HFFc6 (cell line): ENCODE measurements at regions not wholly inside any gene's neighbourhood (a gene's known extent, or its start where the extent isn't known, plus 50 kb on each side); places are given as distances from the start of the nearest gene placed in this dataset.

Experiments used
- DNase-seq: peaks from one replicate; pipeline ENCODE4 v3.0.0-alpha.2; 2018
- H3K27ac Mint-ChIP-seq: 2 replicates; pipeline ENCODE4 v1.8.0; 2020; ENCODE audit warnings: mild to moderate bottlenecking, mixed read lengths
- H3K27me3 Mint-ChIP-seq: 2 replicates; pipeline ENCODE4 v1.8.0; 2021; ENCODE audit warnings: mild to moderate bottlenecking, moderate library complexity, mixed read lengths; ENCODE audit not compliant: insufficient read depth
- H3K36me3 Mint-ChIP-seq: 2 replicates; pipeline ENCODE4 v1.8.0; 2021; ENCODE audit warnings: low read depth, mixed read lengths
- H3K4me1 Mint-ChIP-seq: 2 replicates; pipeline ENCODE4 v1.8.0; 2020; ENCODE audit warnings: low read depth, mixed read lengths
- H3K4me3 Mint-ChIP-seq: 2 replicates; pipeline ENCODE4 v1.8.0; 2020; ENCODE audit warnings: mild to moderate bottlenecking, moderate library complexity, mixed read lengths
- H3K9me3 Mint-ChIP-seq: 2 replicates; pipeline ENCODE4 v1.8.0; 2020; ENCODE audit warnings: mild to moderate bottlenecking, mixed read lengths
- CTCF ChIP-seq: fragments of 200-600 bp; sonication (generic); IDR thresholded peaks from 2 replicates; pipeline ENCODE4 v1.5.0; 2021; ENCODE audit warnings: antibody characterized with exemption, mild to moderate bottlenecking

DNA sequence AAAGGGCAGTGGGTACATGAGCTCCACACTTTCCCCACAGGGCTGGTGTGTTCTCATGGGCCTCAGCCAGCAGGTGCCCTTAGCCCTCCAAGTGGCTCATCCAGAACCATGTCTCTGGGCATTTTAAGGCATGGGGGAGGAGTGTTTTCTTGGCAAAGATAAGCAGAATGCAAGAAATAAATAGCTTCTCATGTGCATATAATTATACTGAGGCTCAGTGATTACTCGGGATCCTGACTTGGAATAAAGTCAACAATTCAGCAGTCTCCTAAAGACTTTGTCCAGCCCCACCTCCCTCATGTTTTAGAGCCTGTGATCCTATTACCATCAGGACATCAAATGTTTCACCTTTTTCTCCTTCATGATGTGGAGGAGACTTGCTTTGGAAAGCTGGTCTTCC is 92.7 kb upstream of the COG2 start:
- no peaks in the 10 kb centered on the region; the same call in 1 of the 2 replicates for H3K36me3 Mint-ChIP-seq
- no peak overlapping the region for H3K4me3 Mint-ChIP-seq
- no peaks in the 10 kb centered on the region for H3K4me1 Mint-ChIP-seq
- H3K9me3 Mint-ChIP-seq: peaks cover 42% of the 10 kb centered on the region
- TF ChIP-seq CTCF: no peak
- H3K27ac Mint-ChIP-seq: no peak overlapping the region
- peaks cover 2% of the 10 kb centered on the region; the same call in 1 of the 2 replicates for H3K27me3 Mint-ChIP-seq
- DNase-seq: no peak

DNA sequence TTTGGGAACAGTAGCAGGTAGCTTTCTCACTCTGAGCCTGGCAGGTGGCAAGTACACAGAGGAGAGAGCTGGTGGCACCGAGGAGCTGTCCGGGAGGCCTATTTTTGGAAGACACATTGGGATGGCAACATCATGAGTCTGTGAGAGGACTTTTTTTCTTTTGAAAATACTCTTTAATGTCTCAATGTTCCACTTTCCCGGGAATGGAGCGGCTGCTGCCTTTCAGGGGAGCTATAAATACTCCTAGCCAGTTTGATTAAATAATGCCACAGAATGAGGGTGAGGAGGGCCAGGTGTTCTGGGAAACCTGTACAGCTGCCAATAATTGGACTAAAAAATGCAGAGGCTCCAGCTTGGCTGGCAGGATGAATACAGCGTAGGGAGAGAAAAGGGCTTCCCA is 93.3 kb upstream of the COG2 start:
- peaks cover 2% of the 10 kb centered on the region; the same call in 1 of the 2 replicates for H3K27me3 Mint-ChIP-seq

DNA sequence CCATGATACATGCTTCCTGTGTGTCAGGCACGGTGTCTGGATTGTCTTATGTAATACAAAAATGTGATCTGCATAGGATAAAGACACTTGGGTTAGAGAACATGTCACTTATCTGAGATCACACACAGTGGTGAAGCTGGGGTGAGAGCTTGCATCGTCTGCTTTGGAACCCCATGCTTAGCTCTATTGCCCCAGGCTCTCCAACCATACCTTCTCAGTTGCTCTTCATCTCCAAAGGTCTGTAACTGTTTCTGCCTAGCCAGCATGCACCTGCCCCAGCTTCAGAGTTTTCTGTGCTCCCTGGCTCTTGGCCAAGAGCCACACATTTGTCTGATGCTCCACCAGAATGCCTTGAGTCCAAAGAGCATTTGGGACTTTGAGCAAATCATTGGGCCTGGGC is 93.9 kb upstream of the COG2 start:
- Mint-ChIP-seq H3K27ac (no peak overlapping the region), H3K27me3 (peaks cover 2% of the 10 kb centered on the region; the same call in 1 of the 2 replicates), H3K36me3 (no peaks in the 10 kb centered on the region; the same call in 1 of the 2 replicates), H3K4me3 (no peak overlapping the region), H3K9me3 (peaks cover 47% of the 10 kb centered on the region), H3K4me1 (no peaks in the 10 kb centered on the region)
- no peak for DNase-seq
- no peak for TF ChIP-seq CTCF

More for the DNA sequence above, 93.3 kb upstream of the COG2 start:
- Mint-ChIP-seq H3K9me3 (peaks cover 46% of the 10 kb centered on the region), H3K36me3 (no peaks in the 10 kb centered on the region; the same call in 1 of the 2 replicates), H3K27ac (no peak overlapping the region), H3K4me3 (no peak overlapping the region), H3K4me1 (no peaks in the 10 kb centered on the region)
- TF ChIP-seq CTCF: no peak
- DNase-seq: no peak

DNA sequence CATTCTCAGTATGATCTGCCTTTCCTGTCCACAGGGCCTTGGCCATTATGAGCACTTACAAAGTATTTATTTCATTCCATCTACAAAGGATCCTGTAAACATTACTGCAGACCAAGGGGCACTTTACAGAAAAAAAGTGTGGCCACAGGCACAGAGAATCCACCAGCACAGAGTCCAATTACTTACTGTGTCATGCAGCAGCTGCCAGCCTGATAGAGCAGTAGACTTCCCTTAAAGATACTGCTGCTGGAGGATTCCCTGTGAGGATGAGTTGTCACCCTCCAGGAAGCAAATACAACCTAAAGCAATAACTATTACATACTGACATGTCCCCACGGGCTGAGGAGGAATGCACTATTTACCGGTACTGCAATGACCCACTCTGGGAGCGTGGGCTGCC is 97.1 kb upstream of the COG2 start:
- peaks cover 41% of the 10 kb centered on the region for H3K9me3 Mint-ChIP-seq
- DNase-seq: no peak
- no peak overlapping the region for H3K4me3 Mint-ChIP-seq
- H3K27me3 Mint-ChIP-seq: peaks cover 2% of the 10 kb centered on the region; the same call in 1 of the 2 replicates
- no peak for TF ChIP-seq CTCF
- no peaks in the 10 kb centered on the region for H3K4me1 Mint-ChIP-seq
- H3K36me3 Mint-ChIP-seq: no peaks in the 10 kb centered on the region; the same call in 1 of the 2 replicates
- H3K27ac Mint-ChIP-seq: no peak overlapping the region

DNA sequence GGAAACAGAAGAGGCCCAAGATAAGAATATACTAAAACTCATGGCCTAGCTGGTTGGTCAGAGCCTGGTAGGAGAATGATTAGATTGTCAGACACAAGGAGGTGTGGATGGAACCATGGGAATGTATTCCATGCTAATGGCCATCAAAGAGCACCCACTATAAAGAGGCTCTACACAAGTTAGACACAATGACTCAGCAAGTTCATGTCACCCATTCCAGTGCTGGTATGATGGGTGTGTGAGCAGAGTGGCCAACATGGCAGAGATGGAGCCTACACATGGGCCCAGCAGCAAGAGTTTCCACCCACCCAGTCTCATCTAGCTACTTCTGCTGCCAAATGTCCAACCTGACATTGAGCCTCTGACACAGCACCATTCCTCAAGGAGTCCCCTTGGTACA is 97.5 kb upstream of the COG2 start:
- H3K9me3 Mint-ChIP-seq: peaks cover 45% of the 10 kb centered on the region
- no peak overlapping the region for H3K4me3 Mint-ChIP-seq
- no peak overlapping the region for H3K27ac Mint-ChIP-seq
- no peak for DNase-seq
- peaks cover 2% of the 10 kb centered on the region; the same call in 1 of the 2 replicates for H3K27me3 Mint-ChIP-seq
- TF ChIP-seq CTCF: no peak
- no peaks in the 10 kb centered on the region; the same call in 1 of the 2 replicates for H3K36me3 Mint-ChIP-seq
- H3K4me1 Mint-ChIP-seq: no peaks in the 10 kb centered on the region

DNA sequence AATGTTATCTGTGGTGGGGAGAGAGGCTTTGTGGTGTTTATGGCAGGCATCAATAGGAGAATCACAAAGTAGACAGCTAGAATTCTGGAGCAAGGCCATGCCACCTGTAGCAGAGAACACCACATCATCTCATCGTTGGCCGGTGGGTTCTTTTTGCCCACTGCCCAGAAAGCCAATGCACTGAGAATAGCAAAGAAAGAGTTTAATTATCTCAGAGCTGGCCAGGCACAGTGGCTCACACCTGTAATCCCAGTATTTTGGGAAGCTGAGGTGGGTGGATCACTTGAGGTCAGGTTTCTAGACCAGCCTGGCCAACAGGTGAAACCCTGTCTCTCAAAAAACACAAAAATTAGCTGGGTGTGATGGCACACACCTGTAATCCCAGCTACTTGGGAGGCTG is 99.2 kb upstream of the COG2 start:
- no peak for TF ChIP-seq CTCF
- no peak overlapping the region for H3K4me3 Mint-ChIP-seq
- peaks cover 4% of the 10 kb centered on the region for H3K27me3 Mint-ChIP-seq
- no peaks in the 10 kb centered on the region; the same call in 1 of the 2 replicates for H3K36me3 Mint-ChIP-seq
- H3K9me3 Mint-ChIP-seq: peaks cover 52% of the 10 kb centered on the region
- no peaks in the 10 kb centered on the region for H3K4me1 Mint-ChIP-seq
- no peak for DNase-seq
- H3K27ac Mint-ChIP-seq: no peak overlapping the region
